ENCODE measurements at regions not wholly inside any gene's neighbourhood (a gene's known extent, or its start where the extent isn't known, plus 50 kb on each side); places are given as distances from the start of the nearest gene placed in this dataset.

GRCh38 chr12:126567016-126567415 lies 1501.8 kb downstream of the AACS start:
- TF ChIP-seq, protein P1, sequence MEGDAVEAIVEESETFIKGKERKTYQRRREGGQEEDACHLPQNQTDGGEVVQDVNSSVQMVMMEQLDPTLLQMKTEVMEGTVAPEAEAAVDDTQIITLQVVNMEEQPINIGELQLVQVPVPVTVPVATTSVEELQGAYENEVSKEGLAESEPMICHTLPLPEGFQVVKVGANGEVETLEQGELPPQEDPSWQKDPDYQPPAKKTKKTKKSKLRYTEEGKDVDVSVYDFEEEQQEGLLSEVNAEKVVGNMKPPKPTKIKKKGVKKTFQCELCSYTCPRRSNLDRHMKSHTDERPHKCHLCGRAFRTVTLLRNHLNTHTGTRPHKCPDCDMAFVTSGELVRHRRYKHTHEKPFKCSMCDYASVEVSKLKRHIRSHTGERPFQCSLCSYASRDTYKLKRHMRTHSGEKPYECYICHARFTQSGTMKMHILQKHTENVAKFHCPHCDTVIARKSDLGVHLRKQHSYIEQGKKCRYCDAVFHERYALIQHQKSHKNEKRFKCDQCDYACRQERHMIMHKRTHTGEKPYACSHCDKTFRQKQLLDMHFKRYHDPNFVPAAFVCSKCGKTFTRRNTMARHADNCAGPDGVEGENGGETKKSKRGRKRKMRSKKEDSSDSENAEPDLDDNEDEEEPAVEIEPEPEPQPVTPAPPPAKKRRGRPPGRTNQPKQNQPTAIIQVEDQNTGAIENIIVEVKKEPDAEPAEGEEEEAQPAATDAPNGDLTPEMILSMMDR (IDR thresholded peaks at IDR 0.05; ENCODE audit: poor library complexity, severe bottlenecking), result no peak
- TF ChIP-seq MXI1 (conservative IDR thresholded peaks at IDR 0.05; ENCODE audit: poor library complexity, severe bottlenecking) (no peak), POLR2AphosphoS5 (IDR thresholded peaks at IDR 0.05) (no peak), TAF1 (IDR thresholded peaks at IDR 0.05; ENCODE audit: low read depth) (no peak), EZH2 (IDR thresholded peaks at IDR 0.05; ENCODE audit: borderline replicate concordance, insufficient read depth, low read length, poor library complexity, severe bottlenecking) (no peak), EP300 (conservative IDR thresholded peaks at IDR 0.05; ENCODE audit: poor library complexity, severe bottlenecking) (no peak), RAD21 (conservative IDR thresholded peaks at IDR 0.05) (no peak)
- TF ChIP-seq, protein P2, sequence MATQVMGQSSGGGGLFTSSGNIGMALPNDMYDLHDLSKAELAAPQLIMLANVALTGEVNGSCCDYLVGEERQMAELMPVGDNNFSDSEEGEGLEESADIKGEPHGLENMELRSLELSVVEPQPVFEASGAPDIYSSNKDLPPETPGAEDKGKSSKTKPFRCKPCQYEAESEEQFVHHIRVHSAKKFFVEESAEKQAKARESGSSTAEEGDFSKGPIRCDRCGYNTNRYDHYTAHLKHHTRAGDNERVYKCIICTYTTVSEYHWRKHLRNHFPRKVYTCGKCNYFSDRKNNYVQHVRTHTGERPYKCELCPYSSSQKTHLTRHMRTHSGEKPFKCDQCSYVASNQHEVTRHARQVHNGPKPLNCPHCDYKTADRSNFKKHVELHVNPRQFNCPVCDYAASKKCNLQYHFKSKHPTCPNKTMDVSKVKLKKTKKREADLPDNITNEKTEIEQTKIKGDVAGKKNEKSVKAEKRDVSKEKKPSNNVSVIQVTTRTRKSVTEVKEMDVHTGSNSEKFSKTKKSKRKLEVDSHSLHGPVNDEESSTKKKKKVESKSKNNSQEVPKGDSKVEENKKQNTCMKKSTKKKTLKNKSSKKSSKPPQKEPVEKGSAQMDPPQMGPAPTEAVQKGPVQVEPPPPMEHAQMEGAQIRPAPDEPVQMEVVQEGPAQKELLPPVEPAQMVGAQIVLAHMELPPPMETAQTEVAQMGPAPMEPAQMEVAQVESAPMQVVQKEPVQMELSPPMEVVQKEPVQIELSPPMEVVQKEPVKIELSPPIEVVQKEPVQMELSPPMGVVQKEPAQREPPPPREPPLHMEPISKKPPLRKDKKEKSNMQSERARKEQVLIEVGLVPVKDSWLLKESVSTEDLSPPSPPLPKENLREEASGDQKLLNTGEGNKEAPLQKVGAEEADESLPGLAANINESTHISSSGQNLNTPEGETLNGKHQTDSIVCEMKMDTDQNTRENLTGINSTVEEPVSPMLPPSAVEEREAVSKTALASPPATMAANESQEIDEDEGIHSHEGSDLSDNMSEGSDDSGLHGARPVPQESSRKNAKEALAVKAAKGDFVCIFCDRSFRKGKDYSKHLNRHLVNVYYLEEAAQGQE (IDR thresholded peaks at IDR 0.05; ENCODE audit: borderline replicate concordance), result no peak
